ENCODE measurements at regions not wholly inside any gene's neighbourhood (a gene's known extent, or its start where the extent isn't known, plus 50 kb on each side); places are given as distances from the start of the nearest gene placed in this dataset.

- TF ChIP-seq POLR2A (IDR thresholded peaks at IDR 0.05), result no peak
- no peak for TF ChIP-seq CTCF (IDR thresholded peaks at IDR 0.05)
Measured at GRCh38 chr20:12911372-12911771, 97.4 kb upstream of the SPTLC3 start.
